Neutrophil (primary cell): ENCODE measurements at regions not wholly inside any gene's neighbourhood (a gene's known extent, or its start where the extent isn't known, plus 50 kb on each side); places are given as distances from the start of the nearest gene placed in this dataset.

Experiments
- H3K27ac ChIP-seq: fragments of 200-600 bp; sonication (generic); 2 replicates; pipeline ENCODE4 v1.5.1; 2016; ENCODE audit warnings: mild to moderate bottlenecking, moderate library complexity
- H3K27me3 ChIP-seq: fragments of 200-600 bp; sonication (generic); 2 replicates; pipeline ENCODE4 v1.6.0; 2016; ENCODE audit warnings: mild to moderate bottlenecking
- H3K36me3 ChIP-seq: fragments of 200-600 bp; sonication (generic); 2 replicates; pipeline ENCODE4 v1.5.1; 2017
- H3K4me1 ChIP-seq, 2 experiments: fragments of 200-600 bp in 1 of 2; sonication (generic) in 1 of 2; 1 replicate in 1 of 2; 2 replicates in 1 of 2; pipeline versions ENCODE4 v1.5.1 to v1.6.1; 2013 to 2016; ENCODE audit warnings: low read depth in 1 of 2, low read length in 1 of 2, mild to moderate bottlenecking in 1 of 2, moderate library complexity in 1 of 2; ENCODE audit not compliant: control insufficient read depth in 1 of 2, insufficient read depth in 1 of 2
- H3K4me3 ChIP-seq, 2 experiments: fragments of 200-600 bp in 1 of 2; sonication (generic) in 1 of 2; 1 replicate in 1 of 2; 2 replicates in 1 of 2; pipeline ENCODE4 v1.5.1; 2013 to 2016; ENCODE audit warnings: low read depth in 1 of 2, low read length in 1 of 2, mild to moderate bottlenecking in 1 of 2, moderate library complexity in 1 of 2
- H3K9me3 ChIP-seq: fragments of 200-600 bp; sonication (generic); 2 replicates; pipeline ENCODE4 v1.5.1; 2016
- TF ChIP-seq, protein P1 (sequence below): fragments of 200-600 bp; sonication (generic); IDR thresholded peaks from 2 replicates; pipeline ENCODE4 v1.5.1; 2016; ENCODE audit warnings: antibody characterized with exemption

DNA sequence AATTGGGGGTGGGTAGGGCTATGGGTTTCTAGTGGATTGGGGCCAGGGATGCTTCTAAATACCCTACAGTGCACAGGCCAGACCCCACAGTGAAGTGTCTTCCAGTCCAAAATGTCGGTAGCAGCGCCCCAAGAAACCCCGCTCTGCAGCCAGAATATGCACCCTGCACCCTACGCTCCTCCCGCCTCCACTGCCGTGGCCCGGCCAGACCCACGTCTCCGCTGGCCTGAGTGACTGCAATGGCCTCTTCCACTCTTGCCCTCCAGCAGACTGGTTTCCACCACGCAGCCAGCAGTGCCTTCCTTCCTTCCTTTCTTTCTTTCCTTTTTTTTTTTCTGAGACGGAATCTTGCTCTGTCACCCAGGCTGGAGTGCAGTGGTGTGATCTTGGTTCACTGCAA, 91.4 kb upstream of the TAF1B start:
- H3K4me3 ChIP-seq: no peak overlapping the region
- peaks cover 47% of the 10 kb centered on the region for H3K27me3 ChIP-seq
- H3K9me3 ChIP-seq: no peaks in the 10 kb centered on the region
- no peak overlapping the region for H3K27ac ChIP-seq
- TF ChIP-seq, protein P1, sequence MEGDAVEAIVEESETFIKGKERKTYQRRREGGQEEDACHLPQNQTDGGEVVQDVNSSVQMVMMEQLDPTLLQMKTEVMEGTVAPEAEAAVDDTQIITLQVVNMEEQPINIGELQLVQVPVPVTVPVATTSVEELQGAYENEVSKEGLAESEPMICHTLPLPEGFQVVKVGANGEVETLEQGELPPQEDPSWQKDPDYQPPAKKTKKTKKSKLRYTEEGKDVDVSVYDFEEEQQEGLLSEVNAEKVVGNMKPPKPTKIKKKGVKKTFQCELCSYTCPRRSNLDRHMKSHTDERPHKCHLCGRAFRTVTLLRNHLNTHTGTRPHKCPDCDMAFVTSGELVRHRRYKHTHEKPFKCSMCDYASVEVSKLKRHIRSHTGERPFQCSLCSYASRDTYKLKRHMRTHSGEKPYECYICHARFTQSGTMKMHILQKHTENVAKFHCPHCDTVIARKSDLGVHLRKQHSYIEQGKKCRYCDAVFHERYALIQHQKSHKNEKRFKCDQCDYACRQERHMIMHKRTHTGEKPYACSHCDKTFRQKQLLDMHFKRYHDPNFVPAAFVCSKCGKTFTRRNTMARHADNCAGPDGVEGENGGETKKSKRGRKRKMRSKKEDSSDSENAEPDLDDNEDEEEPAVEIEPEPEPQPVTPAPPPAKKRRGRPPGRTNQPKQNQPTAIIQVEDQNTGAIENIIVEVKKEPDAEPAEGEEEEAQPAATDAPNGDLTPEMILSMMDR: no peak
- H3K36me3 ChIP-seq: no peaks in the 10 kb centered on the region
- no peaks in the 10 kb centered on the region for H3K4me1 ChIP-seq

DNA sequence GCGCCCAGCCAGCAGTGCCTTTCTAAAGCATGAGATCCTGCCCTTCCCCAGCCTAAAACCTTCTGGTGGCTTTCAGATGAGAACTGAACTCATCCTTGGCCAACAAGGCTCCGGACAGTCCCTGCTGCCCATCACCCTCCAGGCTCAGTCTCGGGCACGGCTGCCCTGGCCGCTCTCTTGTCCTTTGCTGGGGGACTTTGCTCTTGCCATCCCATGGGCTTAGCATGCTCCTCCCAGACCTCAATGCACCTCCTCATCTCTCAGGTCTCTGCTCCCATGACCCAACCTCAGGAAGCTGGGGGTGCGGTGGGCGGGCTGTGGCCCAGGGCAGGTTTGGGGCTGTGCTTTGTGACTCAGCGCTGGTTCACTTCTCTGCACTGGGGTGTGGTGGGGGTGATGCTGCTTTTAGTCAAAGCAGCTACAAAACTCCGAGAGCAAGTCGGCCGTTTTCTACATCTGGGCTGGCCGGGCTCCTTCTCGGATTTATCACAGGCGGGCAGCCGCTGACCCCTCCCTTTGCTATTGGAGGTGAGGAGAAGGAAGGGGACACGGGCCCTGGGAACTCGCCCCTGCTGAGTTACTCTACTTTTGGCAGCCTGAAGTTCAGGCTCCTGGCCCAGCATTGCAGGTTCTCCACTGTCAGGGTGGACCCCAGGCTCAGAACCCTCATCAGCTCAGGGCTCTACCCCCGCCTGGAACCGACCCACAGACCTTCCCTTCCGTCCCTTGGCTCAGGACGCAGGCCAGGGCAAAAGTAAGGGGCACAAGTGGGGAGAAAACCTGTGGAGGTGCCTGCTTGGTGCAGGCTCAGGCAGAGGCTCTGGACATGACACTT, 90.6 kb upstream of the TAF1B start:
- Histone ChIP-seq H3K36me3 (no peaks in the 10 kb centered on the region), H3K9me3 (no peaks in the 10 kb centered on the region), H3K27ac (no peak overlapping the region), H3K4me1 (no peaks in the 10 kb centered on the region), H3K27me3 (peaks cover 55% of the 10 kb centered on the region), H3K4me3 (no peak overlapping the region)
- TF ChIP-seq, protein P1: no peak

DNA sequence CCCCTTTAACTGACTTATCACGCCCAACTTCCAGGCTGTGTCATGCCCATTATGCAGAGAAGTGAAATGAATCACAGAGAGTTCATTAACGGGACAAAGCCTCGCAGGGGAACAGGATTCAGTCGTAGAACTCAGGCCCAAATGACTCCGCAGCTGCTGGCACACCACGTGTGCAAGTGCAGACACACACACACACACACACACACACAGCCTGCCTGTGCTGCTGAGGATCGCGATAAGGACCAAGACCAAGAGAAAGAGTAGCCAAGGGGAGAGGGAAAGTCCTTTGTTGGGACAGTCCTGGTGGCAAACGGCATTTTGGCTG, 90.0 kb upstream of the TAF1B start:
- peaks cover 61% of the 10 kb centered on the region for H3K27me3 ChIP-seq
- H3K4me3 ChIP-seq: no peak overlapping the region
- no peak overlapping the region for H3K27ac ChIP-seq
- no peaks in the 10 kb centered on the region for H3K36me3 ChIP-seq
- H3K9me3 ChIP-seq: no peaks in the 10 kb centered on the region
- TF ChIP-seq, protein P1: no peak
- no peaks in the 10 kb centered on the region for H3K4me1 ChIP-seq

DNA sequence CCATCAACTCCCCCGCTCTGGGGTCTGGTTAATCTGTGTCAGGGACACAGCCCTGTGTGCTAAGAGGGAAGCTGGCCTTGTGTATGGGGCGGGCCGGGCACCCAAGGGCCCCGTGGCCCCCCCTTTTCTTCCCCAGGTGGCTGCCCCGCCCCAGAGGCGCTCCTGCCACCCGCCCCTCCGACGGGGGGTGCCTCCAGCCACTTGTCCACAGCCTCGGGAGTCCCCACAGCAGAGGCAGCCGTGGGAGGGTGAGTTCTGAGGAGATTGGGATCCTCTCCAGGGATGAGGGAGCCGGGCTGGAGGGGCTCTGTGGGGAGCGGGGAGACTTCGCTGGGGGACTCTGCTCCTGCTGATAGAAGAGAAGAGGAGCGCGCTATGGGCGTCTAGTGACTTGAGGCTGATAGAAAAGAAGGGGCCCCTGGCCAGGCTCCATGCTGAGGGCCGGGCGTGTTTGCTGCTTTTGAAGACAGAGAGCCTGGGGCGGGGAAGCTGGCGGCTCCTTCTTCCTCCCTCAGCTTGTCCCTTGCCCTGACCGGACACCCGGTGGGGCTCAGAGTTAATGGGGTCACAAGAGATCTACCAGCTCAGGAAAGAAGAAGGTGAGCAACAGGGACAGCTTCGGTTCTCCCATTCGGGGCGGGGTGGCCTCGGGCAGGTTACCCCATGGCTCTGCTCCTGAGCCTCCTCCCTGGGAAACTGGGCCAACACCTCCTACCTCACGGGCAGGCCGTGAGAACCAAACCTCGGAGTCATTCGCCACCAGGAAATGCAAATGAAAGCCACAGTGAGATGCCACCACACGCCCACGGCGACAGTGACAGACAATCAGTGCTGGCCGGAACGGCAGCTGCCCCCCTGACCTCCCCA, 89.4 kb upstream of the TAF1B start:
- TF ChIP-seq, protein P1: no peak
- no peaks in the 10 kb centered on the region for H3K9me3 ChIP-seq
- peaks cover 68% of the 10 kb centered on the region for H3K27me3 ChIP-seq
- H3K36me3 ChIP-seq: no peaks in the 10 kb centered on the region
- no peak overlapping the region for H3K4me3 ChIP-seq
- no peak overlapping the region for H3K27ac ChIP-seq
- H3K4me1 ChIP-seq: no peaks in the 10 kb centered on the region

DNA sequence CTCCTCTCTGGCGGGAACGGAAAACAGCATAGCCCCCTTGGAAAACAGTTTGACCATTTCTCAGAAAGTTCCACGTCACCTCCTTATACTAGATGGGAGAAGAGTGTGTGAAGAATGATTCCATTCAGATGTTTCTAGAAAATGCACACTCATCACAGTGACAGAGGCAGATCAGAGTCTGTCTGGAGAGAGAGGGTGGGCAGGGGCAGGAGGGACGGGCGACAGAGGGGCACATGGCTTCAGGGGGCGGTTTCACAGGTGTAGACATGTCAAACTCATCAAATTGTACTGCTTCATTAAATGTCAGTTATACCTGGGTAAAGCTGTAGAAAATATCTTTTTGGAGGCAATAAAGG, 88.8 kb upstream of the TAF1B start:
- Histone ChIP-seq H3K36me3 (no peaks in the 10 kb centered on the region), H3K4me3 (no peak overlapping the region), H3K27ac (no peak overlapping the region), H3K9me3 (no peaks in the 10 kb centered on the region), H3K27me3 (peaks cover 74% of the 10 kb centered on the region), H3K4me1 (no peaks in the 10 kb centered on the region)
- TF ChIP-seq, protein P1: no peak
